ENCODE measurements at regions not wholly inside any gene's neighbourhood (a gene's known extent, or its start where the extent isn't known, plus 50 kb on each side); places are given as distances from the start of the nearest gene placed in this dataset.

- no peak overlapping the region for H3K4me3 ChIP-seq (ENCODE audit: extremely low read depth in 1 of 4, insufficient read depth in 2 of 4, low read depth in 3 of 4, low read length in 4 of 4)
- ChIA-PET POLR2A (ENCODE audit: partially characterized antibody) (no interaction called here), CTCF (ENCODE audit: partially characterized antibody) (interaction anchor here (0.8 kb wide), 1 partner anchor 11 kb away, joined by 3 read pairs; no protein-coding TSS in a partner anchor)
- H2BK120ac ChIP-seq (replicated peaks; ENCODE audit: low read depth, low read length) = no peak overlapping the region
- no peak overlapping the region for H4K91ac ChIP-seq (replicated peaks; ENCODE audit: insufficient read length, low read length)
- H2AFZ ChIP-seq (ENCODE audit: low read length) = no peak overlapping the region
- H3K18ac ChIP-seq (ENCODE audit: extremely low read depth, low read length) = no peak overlapping the region
- no peak overlapping the region for H4K8ac ChIP-seq (ENCODE audit: extremely low read depth, insufficient read depth, low read length)
- H3K79me2 ChIP-seq (ENCODE audit: control insufficient read depth in 1 of 2, insufficient read depth in 2 of 2, low read length in 2 of 2) = no peaks in the 10 kb centered on the region
- H3K9me3 ChIP-seq (ENCODE audit: insufficient read depth in 2 of 2, low read depth in 1 of 2, low read length in 1 of 2) = no peaks in the 10 kb centered on the region
- no peak overlapping the region for H2BK5ac ChIP-seq (ENCODE audit: low read depth, low read length)
- H3K36me3 ChIP-seq (ENCODE audit: control insufficient read depth in 2 of 4, insufficient read depth in 4 of 4, low read length in 3 of 4) = no peaks in the 10 kb centered on the region
- no peak overlapping the region for H3K27ac ChIP-seq (ENCODE audit: low read depth, low read length)
- H4K5ac ChIP-seq (ENCODE audit: insufficient read length, low read depth, low read length) = no peak overlapping the region
- no peak overlapping the region for H3K23ac ChIP-seq (ENCODE audit: insufficient read length)
- no peaks in the 10 kb centered on the region for H4K20me1 ChIP-seq (replicated peaks in 1 of 2; ENCODE audit: control insufficient read depth in 1 of 2, insufficient read depth in 2 of 2, low read length in 2 of 2)
- no peak overlapping the region for H3K56ac ChIP-seq (replicated peaks; ENCODE audit: insufficient read length, low read depth, low read length)
- no peaks in the 10 kb centered on the region for H3K23me2 ChIP-seq (ENCODE audit: low read depth, low read length)
- FAIRE-seq (no peak), DNase-seq (ENCODE audit: low read depth in 1 of 2, low spot score in 2 of 2) (no peak)
- no peak overlapping the region for H2BK12ac ChIP-seq (ENCODE audit: low read depth, low read length)
- H3K9ac ChIP-seq (replicated peaks in 1 of 4; ENCODE audit: extremely low read depth in 1 of 4, low read depth in 3 of 4, low read length in 3 of 4) = no peak overlapping the region
- no peak overlapping the region for H2BK20ac ChIP-seq (ENCODE audit: low read length)
- no peaks in the 10 kb centered on the region; the same call in 1 of the 2 replicates for H3K79me1 ChIP-seq (ENCODE audit: low read depth, low read length)
- no peaks in the 10 kb centered on the region for H3K27me3 ChIP-seq (replicated peaks in 1 of 4; ENCODE audit: control insufficient read depth in 3 of 4, extremely low read depth in 1 of 4, insufficient read depth in 3 of 4, low read length in 3 of 4)
- H3K14ac ChIP-seq (ENCODE audit: insufficient read length) = no peak overlapping the region
- H3K4me2 ChIP-seq (ENCODE audit: insufficient read depth in 1 of 2, low read depth in 2 of 2, low read length in 2 of 2) = no peak overlapping the region
- no peak overlapping the region for H3K4ac ChIP-seq (replicated peaks; ENCODE audit: insufficient read length, low read depth, low read length)
- no peak overlapping the region for H2AK5ac ChIP-seq (ENCODE audit: low read depth, low read length)
- no peak overlapping the region for H2BK15ac ChIP-seq (ENCODE audit: low read length)
- H3K4me1 ChIP-seq (replicated peaks in 1 of 4; ENCODE audit: control insufficient read depth in 3 of 4, insufficient read depth in 4 of 4, low read length in 3 of 4) = no peaks in the 10 kb centered on the region
- 90% methylated on average over 6 of the region's 6 CpGs; no CpG with 5 or more reads in 1 of the 2 experiments for WGBS, 2 experiments (ENCODE audit: extremely low coverage in 1 of 2, insufficient coverage in 1 of 2, insufficient read length in 1 of 2, insufficient replicate concordance in 2 of 2, low coverage in 1 of 2, low lambda C conversion rate in 2 of 2, missing lambda C conversion rate in 1 of 2)
- TF ChIP-seq CHD7 (IDR thresholded peaks at IDR 0.05; ENCODE audit: insufficient replicate concordance, low read length) = no peak
These were observed 246.0 kb upstream of the LRRN1 start for GRCh38 chr3:3553236-3553635.

Measured in H1 (cell line).